Activated effector memory CD4-positive, alpha-beta T cell treated with anti-CD3 and anti-CD28 coated beads, Interleukin-2, amount 50 U/mL, for 16 hours (primary cell): ENCODE measurements at regions not wholly inside any gene's neighbourhood (a gene's known extent, or its start where the extent isn't known, plus 50 kb on each side); places are given as distances from the start of the nearest gene placed in this dataset.
"Not testable (repeated sequence)": the region's sequence is repeated elsewhere in the genome, so short reads cannot be mapped to it uniquely, and the experiment has no call there.

ENCODE experiments used
- DNase-seq: peaks from one replicate; pipeline ENCODE4 v3.0.0-alpha.2; 2020

GRCh38 chr1:229121845-229122436 lies 149.0 kb upstream of the RAB4A start:
- no peak for DNase-seq

DNA sequence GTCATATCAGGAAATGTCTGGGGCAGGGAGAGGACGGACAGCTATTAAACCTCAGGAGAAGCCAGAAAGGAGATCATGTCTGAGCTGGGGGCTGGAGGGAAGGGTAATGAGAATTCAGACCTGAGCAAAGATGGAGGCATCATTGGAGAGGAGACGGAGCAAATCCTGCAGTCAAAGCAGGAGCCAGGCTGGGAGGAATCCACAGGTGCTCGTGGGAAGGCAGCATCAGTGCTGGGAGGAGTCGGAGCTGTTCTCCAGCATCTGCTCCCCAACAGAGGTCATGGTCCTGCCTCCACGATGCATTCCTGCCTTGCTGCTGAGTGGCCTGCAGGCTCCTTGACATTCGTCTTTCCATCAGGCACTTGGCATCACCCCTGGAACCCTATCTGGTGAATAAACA lies 148.3 kb upstream of the RAB4A start:
- no peak for DNase-seq

GRCh38 chr1:229124116-229124515 lies 146.8 kb upstream of the RAB4A start:
- DNase-seq = no peak

- DNase-seq = no peak
These were observed 146.3 kb upstream of the RAB4A start for GRCh38 chr1:229124520-229125124.

GRCh38 chr1:229127301-229127700 lies 143.6 kb upstream of the RAB4A start:
- no peak for DNase-seq

DNA sequence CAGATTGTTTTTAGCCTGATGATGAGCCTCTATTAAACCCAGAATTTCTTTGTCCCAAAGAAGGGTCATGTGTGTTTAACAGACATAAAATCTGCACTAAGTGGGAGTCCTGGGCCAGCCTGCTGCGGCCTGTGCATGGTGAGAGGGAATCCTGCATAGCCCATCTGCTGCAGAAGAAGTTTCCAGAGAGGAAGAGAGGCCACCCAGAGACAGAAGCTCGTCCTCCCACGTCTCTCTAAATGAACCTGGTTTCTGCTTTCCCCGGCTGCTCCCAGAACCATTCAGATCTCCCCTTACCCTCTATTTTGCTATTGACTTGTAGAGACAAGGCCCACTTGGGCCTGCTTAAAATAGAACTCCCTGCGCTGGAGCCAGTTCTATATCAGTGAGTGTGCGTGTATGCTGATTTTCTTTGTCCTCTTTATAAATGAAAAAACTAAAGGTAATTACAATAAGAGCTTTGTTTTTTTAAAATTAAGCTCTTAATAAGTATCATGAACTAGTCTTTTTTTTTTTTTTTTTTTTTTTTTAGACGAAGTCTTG lies 142.8 kb upstream of the RAB4A start:
- no peak for DNase-seq

DNA sequence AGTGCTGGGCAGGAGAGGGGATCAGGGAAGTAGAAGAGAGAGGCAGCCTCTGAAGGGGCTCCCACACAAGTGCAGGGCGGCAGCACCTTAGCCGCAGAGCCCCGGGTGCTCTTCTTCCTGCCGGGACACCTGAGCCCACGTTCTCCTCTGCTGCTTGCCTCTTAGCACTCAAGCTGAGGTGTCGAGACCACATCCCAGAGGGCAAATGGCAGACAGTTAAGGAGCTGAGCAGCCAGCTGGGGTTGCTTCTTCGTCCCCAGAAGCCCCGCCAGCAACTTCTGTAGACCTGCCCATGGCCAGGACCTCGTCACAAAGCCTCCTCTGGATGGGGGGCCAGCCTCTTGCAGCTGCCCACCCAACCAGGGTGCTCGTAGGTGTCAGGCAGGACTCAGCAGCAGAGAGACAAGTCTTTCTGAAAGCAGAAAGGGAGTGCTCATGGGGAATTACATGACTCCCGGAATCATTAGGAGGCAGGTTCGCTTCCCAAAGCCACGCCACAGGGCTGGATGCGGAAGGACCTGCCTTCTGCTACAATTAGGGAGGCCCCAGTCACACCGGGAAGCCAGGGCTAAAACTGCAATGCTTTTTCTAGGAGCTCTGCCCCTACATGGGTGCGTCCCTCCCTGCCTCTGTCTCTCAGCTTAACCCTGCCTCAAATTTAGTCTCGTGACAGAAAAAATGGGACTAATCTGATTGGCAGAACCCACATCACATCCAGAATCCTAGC lies 141.4 kb upstream of the RAB4A start:
- peak; percentile 64 for DNase-seq

GRCh38 chr1:229130028-229130668 lies 140.8 kb upstream of the RAB4A start:
- DNase-seq = no peak

GRCh38 chr1:229131243-229132105 lies 139.4 kb upstream of the RAB4A start:
- DNase-seq = no peak

- no peak for DNase-seq
These were observed 138.8 kb upstream of the RAB4A start for GRCh38 chr1:229132106-229132443.

DNA sequence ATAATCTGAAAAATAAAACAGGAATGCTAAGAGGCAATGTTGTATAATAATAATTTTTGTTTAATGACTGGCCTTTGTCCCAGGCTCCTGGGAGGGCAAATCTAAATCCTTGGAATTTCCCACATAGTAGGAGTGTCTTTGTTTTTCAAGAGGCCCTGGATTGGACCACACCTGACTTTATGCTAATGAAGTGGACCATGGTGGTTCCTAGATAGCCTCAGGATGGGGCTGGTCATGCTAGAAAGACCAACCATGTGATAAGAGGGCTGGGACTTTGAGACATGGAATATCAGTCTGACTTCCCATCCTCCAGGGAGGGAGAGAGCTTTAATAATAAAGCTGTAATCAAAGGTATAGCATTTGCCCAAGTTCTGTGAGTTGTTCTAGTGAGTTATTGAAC lies 138.2 kb upstream of the RAB4A start:
- no peak for DNase-seq

GRCh38 chr1:229133151-229133550 lies 137.8 kb upstream of the RAB4A start:
- no peak for DNase-seq

GRCh38 chr1:229133811-229134210 lies 137.1 kb upstream of the RAB4A start:
- DNase-seq = no peak

DNA sequence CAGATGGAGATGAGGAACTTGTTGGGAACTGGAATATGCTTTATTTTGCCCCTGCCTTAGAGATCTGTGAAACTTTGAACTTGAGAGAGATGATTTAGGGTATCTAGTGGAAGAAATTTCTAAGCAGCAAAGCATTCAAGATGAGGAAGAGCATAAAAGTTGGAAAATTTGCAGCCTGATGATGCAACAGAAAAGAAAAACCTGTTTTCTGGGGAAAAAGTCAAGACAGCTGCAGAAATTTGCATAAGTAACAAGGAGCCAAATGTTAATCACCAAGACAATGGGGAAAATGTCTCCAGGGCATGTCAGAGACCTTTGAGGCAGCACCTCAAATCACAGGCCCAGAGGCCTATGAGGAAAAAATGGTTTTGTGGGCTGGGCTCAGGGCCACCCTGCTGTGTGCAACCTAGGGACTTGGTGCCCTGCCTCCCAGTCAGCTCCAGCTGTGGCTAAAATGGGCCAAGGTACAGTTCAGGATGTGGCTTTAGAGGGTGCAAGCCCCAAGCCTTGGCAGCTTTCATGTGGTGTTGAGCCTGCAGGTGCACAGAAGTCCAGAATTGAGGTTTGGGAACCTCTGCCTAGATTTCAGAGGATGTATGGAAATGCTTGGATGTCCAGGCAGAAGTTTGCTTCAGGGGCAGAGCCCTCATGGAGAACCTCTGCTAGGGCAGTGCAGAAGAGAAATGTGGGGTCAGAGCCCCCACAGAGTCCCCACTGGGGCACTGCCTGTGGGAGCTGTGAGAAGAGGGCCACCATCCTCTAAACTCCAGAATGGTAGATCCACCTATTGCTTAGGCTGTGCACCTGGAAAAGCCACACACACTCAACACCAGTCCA lies 136.3 kb upstream of the RAB4A start:
- not testable (repeated sequence) for DNase-seq

DNA sequence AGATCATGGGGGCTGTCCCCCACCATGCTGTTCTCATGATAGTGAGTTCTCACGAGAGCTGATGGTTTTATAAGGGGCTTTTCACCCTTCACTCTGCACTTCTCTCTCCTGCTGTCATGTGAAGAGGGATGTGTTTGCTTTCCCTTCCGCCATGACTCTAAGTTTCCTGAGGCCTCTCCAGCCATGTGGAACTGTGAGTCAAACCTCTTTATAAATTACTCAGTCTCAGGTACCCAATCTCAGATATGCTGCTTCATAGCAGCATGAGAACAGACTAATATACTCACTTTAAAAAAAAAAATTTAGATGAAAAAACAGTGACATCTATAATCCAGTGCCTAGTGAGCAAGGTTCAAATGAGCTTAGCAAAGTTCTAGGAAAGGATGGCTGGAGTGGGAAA lies 135.1 kb upstream of the RAB4A start:
- DNase-seq = no peak

DNA sequence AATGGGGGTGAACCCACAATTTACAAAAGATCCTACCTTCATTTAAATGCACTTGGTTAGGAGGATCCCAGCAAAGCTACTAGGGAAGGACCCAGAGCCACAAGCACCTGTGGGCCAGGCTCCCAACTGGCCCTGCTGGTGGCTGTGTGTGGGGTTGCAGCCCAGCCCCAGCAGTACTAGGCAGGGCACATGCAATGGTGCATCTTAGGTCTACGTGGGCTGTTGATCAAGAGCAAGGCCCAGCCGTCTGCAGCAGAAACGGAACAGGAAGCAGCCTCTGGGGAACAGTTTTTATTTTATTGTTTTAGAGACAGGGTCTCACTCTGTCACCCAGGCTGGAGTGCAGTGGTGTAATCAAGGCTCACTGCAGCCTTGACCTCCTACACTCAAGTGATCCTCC lies 134.1 kb upstream of the RAB4A start:
- DNase-seq = no peak

GRCh38 chr1:229137271-229137670 lies 133.6 kb upstream of the RAB4A start:
- no peak for DNase-seq

GRCh38 chr1:229138058-229138457 lies 132.9 kb upstream of the RAB4A start:
- DNase-seq = no peak

- no peak for DNase-seq
These were observed 131.4 kb upstream of the RAB4A start for GRCh38 chr1:229139331-229140118.

GRCh38 chr1:229140119-229140396 lies 130.9 kb upstream of the RAB4A start:
- no peak for DNase-seq

- no peak for DNase-seq
These were observed 129.6 kb upstream of the RAB4A start for GRCh38 chr1:229141271-229141670.
